Spinal cord (tissue), 9 donors: ENCODE measurements at regions not wholly inside any gene's neighbourhood (a gene's known extent, or its start where the extent isn't known, plus 50 kb on each side); places are given as distances from the start of the nearest gene placed in this dataset.

ENCODE experiments used
- DNase-seq, 6 donors: peaks; one replicate each; pipeline versions ENCODE4 v3.0.0 to v3.0.0-alpha.2; 2013 to 2015; ENCODE audit warnings: low spot score in 6 of 6, low read depth in 4 of 6
- H3K27ac ChIP-seq: one replicate; pipeline ENCODE4 v1.5.1; 2013; ENCODE audit warnings: low read depth, low read length, control low read depth
- H3K27me3 ChIP-seq: one replicate; pipeline ENCODE4 v1.6.1; 2013; ENCODE audit warnings: low read length; ENCODE audit not compliant: control insufficient read depth, insufficient read depth
- H3K36me3 ChIP-seq: one replicate; pipeline ENCODE4 v1.6.1; 2013; ENCODE audit warnings: low read length; ENCODE audit not compliant: control insufficient read depth, insufficient read depth
- H3K4me1 ChIP-seq: one replicate; pipeline ENCODE4 v1.6.1; 2013; ENCODE audit warnings: low read length; ENCODE audit not compliant: control insufficient read depth, insufficient read depth
- H3K4me3 ChIP-seq: one replicate; pipeline ENCODE4 v1.5.1; 2013; ENCODE audit warnings: low read depth, low read length, control low read depth
- H3K9me3 ChIP-seq: one replicate; pipeline ENCODE4 v1.6.1; 2013; ENCODE audit warnings: low read length; ENCODE audit not compliant: control insufficient read depth, insufficient read depth
- WGBS: methylation state at CpG from one replicate; pipeline ENCODE4 v1.1.5; 2013; ENCODE audit warnings: missing lambda C conversion rate; ENCODE audit not compliant: insufficient coverage; 5-methylcytosine and 5-hydroxymethylcytosine counted together
- donor health status: healthy.

- Histone ChIP-seq H3K27ac (no peak overlapping the region), H3K36me3 (no peaks in the 10 kb centered on the region), H3K9me3 (no peaks in the 10 kb centered on the region), H3K4me1 (no peaks in the 10 kb centered on the region), H3K27me3 (no peaks in the 10 kb centered on the region), H3K4me3 (no peak overlapping the region)
- WGBS: 90% methylated on average over 21 of the region's 21 CpGs
- peak in 1 of 6 donors; percentile 9 for DNase-seq
These were observed 381.5 kb upstream of the STXBP6 start for GRCh38 chr14:25431211-25432076.

DNA sequence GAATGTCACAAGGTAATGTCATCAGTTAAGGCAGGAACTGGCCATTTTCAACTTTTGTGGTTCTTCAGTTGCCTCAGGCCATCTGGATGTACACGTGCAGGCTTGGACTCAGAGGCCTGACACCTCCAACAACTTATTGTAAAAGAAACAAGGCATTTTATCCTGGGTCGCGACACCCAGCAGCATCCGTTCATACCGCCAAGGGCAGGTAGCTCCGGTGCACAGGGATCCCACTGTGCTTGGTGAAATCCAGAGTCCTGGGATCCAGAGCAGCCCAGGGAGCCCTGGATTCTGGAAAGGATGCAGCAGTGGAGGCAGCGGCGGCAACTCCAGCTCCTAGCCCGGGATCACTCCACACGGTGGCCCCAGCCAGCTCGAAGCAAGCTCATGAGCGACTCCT is 380.9 kb upstream of the STXBP6 start:
- Histone ChIP-seq H3K9me3 (no peaks in the 10 kb centered on the region), H3K27ac (no peak overlapping the region), H3K4me3 (no peak overlapping the region), H3K27me3 (no peaks in the 10 kb centered on the region), H3K36me3 (no peaks in the 10 kb centered on the region), H3K4me1 (no peaks in the 10 kb centered on the region)
- no peak for DNase-seq
- 94% methylated on average over 12 of the region's 12 CpGs for whole genome bisulfite sequencing

GRCh38 chr14:25412998-25413397 is 363.1 kb upstream of the STXBP6 start:
- Histone ChIP-seq H3K4me3 (no peak overlapping the region), H3K9me3 (no peaks in the 10 kb centered on the region), H3K4me1 (peaks cover 6% of the 10 kb centered on the region), H3K36me3 (no peaks in the 10 kb centered on the region), H3K27ac (peak overlapping the region; percentile 48), H3K27me3 (no peaks in the 10 kb centered on the region)
- peak; percentile 19 to 74 (median 56) for DNase-seq

DNA sequence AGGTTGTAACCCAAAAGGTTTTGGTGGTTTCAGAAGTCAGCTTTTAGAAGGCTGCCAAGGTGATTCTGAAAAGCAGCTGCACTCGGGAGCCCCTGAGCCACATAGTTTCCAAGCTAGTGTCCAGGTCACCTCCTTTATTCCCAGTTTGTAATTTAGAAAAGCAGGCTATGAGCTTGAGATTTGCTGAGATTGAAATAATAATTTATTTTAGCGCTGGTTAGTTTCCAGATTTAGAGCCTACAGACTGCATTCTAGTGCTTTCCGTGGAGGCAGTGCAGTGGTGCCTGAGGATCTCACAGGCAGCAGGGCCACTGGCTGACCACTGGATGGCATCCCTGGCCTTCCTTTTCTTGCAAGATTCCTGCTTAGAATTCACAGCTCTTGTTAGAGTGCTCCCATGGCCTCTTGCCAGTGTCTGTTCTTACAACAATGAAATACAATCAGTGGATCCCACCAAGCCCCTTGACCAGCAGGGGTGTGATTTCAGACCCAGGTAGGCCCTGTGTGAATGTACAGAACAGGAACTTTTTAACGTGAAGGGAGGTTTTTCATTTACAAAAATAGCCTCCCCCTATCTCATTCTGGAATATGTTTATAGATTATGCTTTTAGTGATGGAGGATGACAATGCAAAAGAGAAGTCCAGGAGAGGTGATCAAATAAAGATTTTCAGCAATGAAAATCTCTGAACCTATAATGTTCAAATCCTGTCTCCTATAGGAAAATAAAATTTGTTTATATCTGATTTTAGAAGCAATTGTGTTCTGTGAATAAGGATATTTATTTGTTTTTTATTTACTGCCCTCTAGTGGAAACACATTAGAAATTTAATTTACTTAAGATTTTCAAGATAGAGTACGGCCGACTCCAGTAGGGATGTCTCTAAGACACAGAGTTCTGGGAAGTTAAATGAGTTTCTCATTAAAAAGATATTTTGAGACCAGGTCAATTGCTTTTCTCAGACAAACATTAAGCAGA is 362.1 kb upstream of the STXBP6 start:
- no peaks in the 10 kb centered on the region for H3K9me3 ChIP-seq
- H3K4me1 ChIP-seq: peaks cover 6% of the 10 kb centered on the region
- H3K36me3 ChIP-seq: no peaks in the 10 kb centered on the region
- 42% methylated on average over 3 of the region's 6 CpGs for WGBS
- H3K27me3 ChIP-seq: no peaks in the 10 kb centered on the region
- peak; percentile 49 to 96 (median 74) for DNase-seq
- H3K27ac ChIP-seq: peak overlapping the region; percentile 48
- no peak overlapping the region for H3K4me3 ChIP-seq

GRCh38 chr14:25406818-25407217 is 356.9 kb upstream of the STXBP6 start:
- Histone ChIP-seq H3K27ac (no peak overlapping the region), H3K4me3 (no peak overlapping the region), H3K9me3 (no peaks in the 10 kb centered on the region), H3K36me3 (no peaks in the 10 kb centered on the region), H3K27me3 (no peaks in the 10 kb centered on the region), H3K4me1 (peaks cover 2% of the 10 kb centered on the region)
- no CpG with 5 or more reads among the region's 5 CpGs for WGBS
- peak in 2 of 6 donors; percentile 33 to 57 for DNase-seq

DNA sequence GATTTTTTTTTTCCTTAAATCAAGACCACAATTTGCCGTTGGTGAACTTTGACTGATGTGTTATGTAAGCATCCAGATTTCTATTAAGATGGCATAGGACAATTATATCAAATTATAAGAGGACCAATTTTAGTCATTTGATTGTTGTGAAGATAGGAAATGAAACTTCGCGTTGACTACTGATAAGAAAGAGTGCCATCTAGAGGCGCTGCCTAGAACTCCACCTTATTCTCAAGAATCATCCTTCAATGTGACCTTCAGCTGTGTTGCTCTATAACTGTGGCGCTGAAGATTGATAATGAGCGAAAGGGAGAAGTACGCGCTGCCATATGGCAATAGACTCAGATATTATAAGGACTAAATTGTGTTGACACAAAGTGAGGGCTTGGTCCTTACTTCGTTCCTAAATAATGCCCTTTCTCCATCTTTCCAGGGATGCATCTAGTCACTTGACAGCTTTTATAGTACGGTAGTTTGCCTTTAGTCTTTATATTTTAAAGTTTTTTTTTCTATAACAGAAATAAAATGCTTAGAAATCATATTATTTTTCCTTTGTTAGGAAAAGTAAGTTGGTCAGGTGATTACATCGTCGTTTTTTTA is 350.8 kb upstream of the STXBP6 start:
- no peak overlapping the region for H3K27ac ChIP-seq
- no peaks in the 10 kb centered on the region for H3K9me3 ChIP-seq
- H3K4me3 ChIP-seq: no peak overlapping the region
- whole genome bisulfite sequencing: no CpG with 5 or more reads among the region's 12 CpGs
- no peaks in the 10 kb centered on the region for H3K36me3 ChIP-seq
- no peaks in the 10 kb centered on the region for H3K27me3 ChIP-seq
- H3K4me1 ChIP-seq: no peaks in the 10 kb centered on the region
- DNase-seq: peak in 5 of 6 donors; percentile 35 to 90 (median 54)

GRCh38 chr14:25396128-25396527 is 346.2 kb upstream of the STXBP6 start:
- H3K36me3 ChIP-seq: no peaks in the 10 kb centered on the region
- no peak overlapping the region for H3K4me3 ChIP-seq
- no peak for DNase-seq
- H3K27me3 ChIP-seq: no peaks in the 10 kb centered on the region
- no CpG with 5 or more reads among the region's 1 CpG for WGBS
- no peaks in the 10 kb centered on the region for H3K4me1 ChIP-seq
- no peaks in the 10 kb centered on the region for H3K9me3 ChIP-seq
- H3K27ac ChIP-seq: no peak overlapping the region

DNA sequence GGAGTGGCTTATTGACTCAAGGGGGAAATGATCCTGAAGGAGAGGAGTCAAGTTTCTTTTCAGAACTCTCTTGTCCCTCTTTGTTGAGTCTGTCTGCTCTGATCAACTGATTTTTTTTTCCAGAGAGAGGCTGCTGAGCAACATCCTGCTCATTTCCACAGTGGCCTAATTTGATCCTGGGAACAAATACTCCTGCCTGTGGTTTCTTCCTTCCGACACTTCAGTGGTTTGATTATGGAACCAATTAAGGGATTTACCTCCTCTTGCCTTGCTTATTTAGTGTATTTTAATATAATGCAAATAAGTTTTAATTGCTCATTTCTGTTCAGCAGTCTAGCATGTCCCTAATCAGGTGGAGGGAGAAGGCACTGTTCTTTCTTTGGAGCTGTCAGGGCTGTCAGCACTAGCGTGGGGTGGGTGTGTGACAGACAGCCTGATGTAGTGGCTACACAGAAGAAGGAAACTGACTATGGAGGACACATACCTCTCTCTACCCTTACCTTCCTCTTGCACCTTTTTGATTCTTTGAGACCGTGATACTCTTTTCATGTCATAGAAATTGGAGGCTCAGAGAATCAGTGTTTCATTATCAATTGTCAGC is 344.9 kb upstream of the STXBP6 start:
- H3K4me1 ChIP-seq: no peaks in the 10 kb centered on the region
- H3K27ac ChIP-seq: no peak overlapping the region
- no peaks in the 10 kb centered on the region for H3K36me3 ChIP-seq
- DNase-seq: peak in 1 of 6 donors; percentile 5
- H3K9me3 ChIP-seq: no peaks in the 10 kb centered on the region
- no peak overlapping the region for H3K4me3 ChIP-seq
- no peaks in the 10 kb centered on the region for H3K27me3 ChIP-seq
- no CpG with 5 or more reads among the region's 3 CpGs for WGBS

DNA sequence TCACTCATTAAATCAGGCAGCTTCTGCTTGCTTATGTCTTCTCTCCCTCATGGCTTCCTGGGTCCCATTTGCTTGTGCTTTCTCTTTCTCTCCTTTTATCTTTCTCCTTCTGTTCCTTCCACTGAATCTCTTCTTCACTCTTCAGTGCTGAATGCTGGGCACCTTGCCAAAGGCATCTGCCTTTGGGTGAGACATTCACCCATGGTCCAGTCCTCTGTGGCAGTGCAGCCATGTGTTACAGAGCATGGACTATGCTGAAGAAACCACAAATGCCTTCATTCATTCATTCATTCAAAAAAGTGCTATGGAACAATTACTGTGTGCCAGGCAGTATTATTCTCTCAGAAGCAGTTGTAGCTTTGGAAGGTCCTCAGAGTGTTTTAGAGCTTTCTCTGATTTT is 344.4 kb upstream of the STXBP6 start:
- DNase-seq: peak in 1 of 6 donors; percentile 12
- Histone ChIP-seq H3K27ac (no peak overlapping the region), H3K27me3 (no peaks in the 10 kb centered on the region), H3K9me3 (no peaks in the 10 kb centered on the region), H3K4me1 (no peaks in the 10 kb centered on the region), H3K36me3 (no peaks in the 10 kb centered on the region), H3K4me3 (no peak overlapping the region)
